ENCODE measurements at regions not wholly inside any gene's neighbourhood (a gene's known extent, or its start where the extent isn't known, plus 50 kb on each side); places are given as distances from the start of the nearest gene placed in this dataset.
"Not testable (repeated sequence)": the region's sequence is repeated elsewhere in the genome, so short reads cannot be mapped to it uniquely, and the experiment has no call there.

GRCh38 chr7:113263749-113264148 lies 145.4 kb upstream of the SMIM30 start:
- DNase-seq (ENCODE audit: low read depth): no peak

GRCh38 chr7:113263215-113263742 lies 144.9 kb upstream of the SMIM30 start:
- DNase-seq (ENCODE audit: low read depth): not testable (repeated sequence)

- no peak for DNase-seq (ENCODE audit: low read depth)
These were observed 138.7 kb upstream of the SMIM30 start for GRCh38 chr7:113256883-113257531.

- DNase-seq (ENCODE audit: low read depth): no peak
These were observed 128.8 kb upstream of the SMIM30 start for GRCh38 chr7:113247198-113247597.

- DNase-seq (ENCODE audit: low read depth): no peak
These were observed 128.4 kb upstream of the SMIM30 start for GRCh38 chr7:113246738-113247137.

GRCh38 chr7:113232885-113233284 lies 114.5 kb upstream of the SMIM30 start:
- DNase-seq (ENCODE audit: low read depth): no peak

- DNase-seq (ENCODE audit: low read depth): no peak
These were observed 112.3 kb upstream of the SMIM30 start for GRCh38 chr7:113230691-113231090.

GRCh38 chr7:113217314-113217713 lies 99.0 kb upstream of the SMIM30 start:
- peak; percentile 71 for DNase-seq (ENCODE audit: low read depth)

GRCh38 chr7:113216038-113216437 lies 97.7 kb upstream of the SMIM30 start:
- no peak for DNase-seq (ENCODE audit: low read depth)

GRCh38 chr7:113209449-113210203 lies 91.3 kb upstream of the SMIM30 start:
- no peak for DNase-seq (ENCODE audit: low read depth)

GRCh38 chr7:113207931-113208330 lies 89.6 kb upstream of the SMIM30 start:
- DNase-seq (ENCODE audit: low read depth): no peak

- no peak for DNase-seq (ENCODE audit: low read depth)
These were observed 89.1 kb upstream of the SMIM30 start for GRCh38 chr7:113207441-113207840.

GRCh38 chr7:113204415-113204814 lies 86.1 kb upstream of the SMIM30 start:
- no peak for DNase-seq (ENCODE audit: low read depth)

- no peak for DNase-seq (ENCODE audit: low read depth)
These were observed 83.9 kb upstream of the SMIM30 start for GRCh38 chr7:113202284-113202683.

- DNase-seq (ENCODE audit: low read depth): no peak
These were observed 81.9 kb upstream of the SMIM30 start for GRCh38 chr7:113200281-113200680.

- DNase-seq (ENCODE audit: low read depth): no peak
These were observed 81.5 kb upstream of the SMIM30 start for GRCh38 chr7:113199841-113200240.

GRCh38 chr7:113199136-113199535 lies 80.8 kb upstream of the SMIM30 start:
- DNase-seq (ENCODE audit: low read depth): no peak

GRCh38 chr7:113198226-113198625 lies 79.9 kb upstream of the SMIM30 start:
- no peak for DNase-seq (ENCODE audit: low read depth)

- DNase-seq (ENCODE audit: low read depth): peak; percentile 70
These were observed 78.9 kb upstream of the SMIM30 start for GRCh38 chr7:113197274-113197673.

- DNase-seq (ENCODE audit: low read depth): no peak
These were observed 70.0 kb upstream of the SMIM30 start for GRCh38 chr7:113188396-113188795.

GRCh38 chr7:113179313-113179712 lies 61.0 kb upstream of the SMIM30 start:
- DNase-seq (ENCODE audit: low read depth): no peak

GRCh38 chr7:113176836-113177235 lies 58.5 kb upstream of the SMIM30 start:
- DNase-seq (ENCODE audit: low read depth): no peak

- not testable (repeated sequence) for DNase-seq (ENCODE audit: low read depth)
These were observed 57.8 kb upstream of the SMIM30 start for GRCh38 chr7:113176180-113176579.
